Stimulated activated CD4-positive, alpha-beta T cell treated with anti-CD3 and anti-CD28 coated beads, TNF-alpha, amount 100 ng/mL, for 24 hours (primary cell): ENCODE measurements at regions not wholly inside any gene's neighbourhood (a gene's known extent, or its start where the extent isn't known, plus 50 kb on each side); places are given as distances from the start of the nearest gene placed in this dataset.
"Not testable (repeated sequence)": the region's sequence is repeated elsewhere in the genome, so short reads cannot be mapped to it uniquely, and the experiment has no call there.

ENCODE experiments used
- DNase-seq, 3 experiments: peaks; one replicate each; pipeline ENCODE4 v3.0.0-alpha.2; 2020; ENCODE audit warnings: low read depth in 3 of 3

- DNase-seq = no peak
These were observed 165.5 kb upstream of the RORB start for GRCh38 chr9:74331607-74332006.

GRCh38 chr9:74333384-74334032 lies 163.6 kb upstream of the RORB start:
- no peak for DNase-seq

GRCh38 chr9:74334271-74334670 lies 162.9 kb upstream of the RORB start:
- no peak for DNase-seq

GRCh38 chr9:74336161-74336560 lies 161.0 kb upstream of the RORB start:
- DNase-seq = no peak

- DNase-seq = no peak
These were observed 148.4 kb upstream of the RORB start for GRCh38 chr9:74348777-74349176.

- DNase-seq = no peak
These were observed 142.0 kb upstream of the RORB start for GRCh38 chr9:74355107-74355506.

GRCh38 chr9:74357577-74357976 lies 139.6 kb upstream of the RORB start:
- DNase-seq = no peak

GRCh38 chr9:74358959-74359358 lies 138.2 kb upstream of the RORB start:
- DNase-seq = no peak

GRCh38 chr9:74361508-74361907 lies 135.6 kb upstream of the RORB start:
- no peak for DNase-seq

- no peak for DNase-seq
These were observed 134.7 kb upstream of the RORB start for GRCh38 chr9:74362423-74362822.

- DNase-seq = no peak
These were observed 131.0 kb upstream of the RORB start for GRCh38 chr9:74366111-74366510.

- DNase-seq = no peak
These were observed 127.3 kb upstream of the RORB start for GRCh38 chr9:74369844-74370243.

- DNase-seq = no peak
These were observed 123.8 kb upstream of the RORB start for GRCh38 chr9:74373348-74373747.

- DNase-seq = no peak
These were observed 117.4 kb upstream of the RORB start for GRCh38 chr9:74379718-74380117.

- no peak for DNase-seq
These were observed 105.3 kb upstream of the RORB start for GRCh38 chr9:74391816-74392215.

- no peak for DNase-seq
These were observed 93.6 kb upstream of the RORB start for GRCh38 chr9:74403581-74403980.

- no peak for DNase-seq
These were observed 92.5 kb upstream of the RORB start for GRCh38 chr9:74404620-74405019.

- no peak for DNase-seq
These were observed 90.0 kb upstream of the RORB start for GRCh38 chr9:74407166-74407565.

- DNase-seq = no peak
These were observed 84.7 kb upstream of the RORB start for GRCh38 chr9:74412236-74412979.

GRCh38 chr9:74413876-74414275 lies 83.3 kb upstream of the RORB start:
- DNase-seq = no peak

- DNase-seq = no peak
These were observed 82.8 kb upstream of the RORB start for GRCh38 chr9:74414325-74414724.

GRCh38 chr9:74415995-74416394 lies 81.1 kb upstream of the RORB start:
- DNase-seq = no peak

GRCh38 chr9:74424488-74424887 lies 72.6 kb upstream of the RORB start:
- not testable (repeated sequence) for DNase-seq

- no peak for DNase-seq
These were observed 65.7 kb upstream of the RORB start for GRCh38 chr9:74431467-74431866.
